ENCODE measurements at regions not wholly inside any gene's neighbourhood (a gene's known extent, or its start where the extent isn't known, plus 50 kb on each side); places are given as distances from the start of the nearest gene placed in this dataset.

- H3K27ac Mint-ChIP-seq (ENCODE audit: unreplicated experiment) = no peak overlapping the region
- CTCF ChIA-PET = no interaction called here
- TF ChIP-seq CTCF (IDR thresholded peaks at IDR 0.05; ENCODE audit: unreplicated experiment) = no peak
- DNase-seq = no peak
- H3K4me1 Mint-ChIP-seq (ENCODE audit: low read depth, unreplicated experiment) = no peaks in the 10 kb centered on the region
- H3K27me3 Mint-ChIP-seq (ENCODE audit: unreplicated experiment) = no peaks in the 10 kb centered on the region
- no peaks in the 10 kb centered on the region for H3K9me3 Mint-ChIP-seq (ENCODE audit: low read depth, unreplicated experiment)
- no TSS peak for BruUV-seq (replicated peaks)
- intact Hi-C loops (cut with micrococcal nuclease; ENCODE audit: unreplicated experiment) = no loop called here
- no peak overlapping the region for H3K4me3 Mint-ChIP-seq (ENCODE audit: low read depth, unreplicated experiment)
- H3K36me3 Mint-ChIP-seq (ENCODE audit: insufficient read depth, unreplicated experiment) = no peaks in the 10 kb centered on the region
Observed at GRCh38 chr15:31555022-31555421, 228.4 kb downstream of the KLF13 start.

- H3K4me3 Mint-ChIP-seq (ENCODE audit: low read depth, unreplicated experiment) = no peak overlapping the region
- H3K4me1 Mint-ChIP-seq (ENCODE audit: low read depth, unreplicated experiment) = no peaks in the 10 kb centered on the region
- H3K27me3 Mint-ChIP-seq (ENCODE audit: unreplicated experiment) = no peaks in the 10 kb centered on the region
- intact Hi-C loops (cut with micrococcal nuclease; ENCODE audit: unreplicated experiment) = no loop called here
- no peaks in the 10 kb centered on the region for H3K36me3 Mint-ChIP-seq (ENCODE audit: insufficient read depth, unreplicated experiment)
- BruUV-seq (replicated peaks) = no TSS peak
- CTCF ChIA-PET = no interaction called here
- DNase-seq = no peak
- H3K27ac Mint-ChIP-seq (ENCODE audit: unreplicated experiment) = no peak overlapping the region
- H3K9me3 Mint-ChIP-seq (ENCODE audit: low read depth, unreplicated experiment) = no peaks in the 10 kb centered on the region
- TF ChIP-seq CTCF (IDR thresholded peaks at IDR 0.05; ENCODE audit: unreplicated experiment) = no peak
Observed at GRCh38 chr15:31556494-31557150, 230.0 kb downstream of the KLF13 start.

GRCh38 chr15:31557899-31558298 lies 231.3 kb downstream of the KLF13 start:
- H3K4me3 Mint-ChIP-seq (ENCODE audit: low read depth, unreplicated experiment) = no peak overlapping the region
- no peak for TF ChIP-seq CTCF (IDR thresholded peaks at IDR 0.05; ENCODE audit: unreplicated experiment)
- intact Hi-C loops (cut with micrococcal nuclease; ENCODE audit: unreplicated experiment) = no loop called here
- no TSS peak for BruUV-seq (replicated peaks)
- no peak for DNase-seq
- CTCF ChIA-PET = no interaction called here
- H3K9me3 Mint-ChIP-seq (ENCODE audit: low read depth, unreplicated experiment) = no peaks in the 10 kb centered on the region
- H3K27ac Mint-ChIP-seq (ENCODE audit: unreplicated experiment) = no peak overlapping the region
- H3K36me3 Mint-ChIP-seq (ENCODE audit: insufficient read depth, unreplicated experiment) = no peaks in the 10 kb centered on the region
- H3K4me1 Mint-ChIP-seq (ENCODE audit: low read depth, unreplicated experiment) = no peaks in the 10 kb centered on the region
- H3K27me3 Mint-ChIP-seq (ENCODE audit: unreplicated experiment) = no peaks in the 10 kb centered on the region

- no peaks in the 10 kb centered on the region for H3K9me3 Mint-ChIP-seq (ENCODE audit: low read depth, unreplicated experiment)
- no TSS peak for BruUV-seq (replicated peaks)
- no peaks in the 10 kb centered on the region for H3K27me3 Mint-ChIP-seq (ENCODE audit: unreplicated experiment)
- intact Hi-C loops (cut with micrococcal nuclease; ENCODE audit: unreplicated experiment) = no loop called here
- no peaks in the 10 kb centered on the region for H3K4me1 Mint-ChIP-seq (ENCODE audit: low read depth, unreplicated experiment)
- DNase-seq = no peak
- CTCF ChIA-PET = no interaction called here
- TF ChIP-seq CTCF (IDR thresholded peaks at IDR 0.05; ENCODE audit: unreplicated experiment) = no peak
- no peak overlapping the region for H3K4me3 Mint-ChIP-seq (ENCODE audit: low read depth, unreplicated experiment)
- H3K27ac Mint-ChIP-seq (ENCODE audit: unreplicated experiment) = no peak overlapping the region
- no peaks in the 10 kb centered on the region for H3K36me3 Mint-ChIP-seq (ENCODE audit: insufficient read depth, unreplicated experiment)
Observed at GRCh38 chr15:31558840-31559239, 232.2 kb downstream of the KLF13 start.

All from Calu3 (cell line).